Hepatocyte (in vitro differentiated cells): ENCODE measurements at regions not wholly inside any gene's neighbourhood (a gene's known extent, or its start where the extent isn't known, plus 50 kb on each side); places are given as distances from the start of the nearest gene placed in this dataset.

Source experiments
- DNase-seq: peaks from one replicate; pipeline ENCODE4 v3.0.0-alpha.2; 2016; ENCODE audit warnings: low spot score
- H2AFZ ChIP-seq: fragments of 200-600 bp; sonication (generic); 2 replicates; pipeline ENCODE4 v1.6.0; 2016; ENCODE audit warnings: antibody characterized with exemption, mild to moderate bottlenecking
- H3K27ac ChIP-seq: fragments of 200-600 bp; sonication (generic); 2 replicates; pipeline ENCODE4 v1.5.1; 2016; ENCODE audit warnings: mild to moderate bottlenecking
- H3K27me3 ChIP-seq: fragments of 200-600 bp; sonication (generic); 2 replicates; pipeline ENCODE4 v1.6.1; 2016
- H3K36me3 ChIP-seq: fragments of 200-600 bp; sonication (generic); replicated peaks from 2 replicates; pipeline ENCODE4 v1.5.1; 2016; ENCODE audit warnings: low read depth; ENCODE audit not compliant: insufficient read depth
- H3K4me1 ChIP-seq: fragments of 200-600 bp; sonication (generic); 2 replicates; pipeline ENCODE4 v1.5.1; 2016; ENCODE audit warnings: mild to moderate bottlenecking, moderate library complexity; ENCODE audit not compliant: insufficient read depth
- H3K4me2 ChIP-seq: fragments of 200-600 bp; sonication (generic); 2 replicates; pipeline ENCODE4 v1.6.0; 2016
- H3K4me3 ChIP-seq: fragments of 200-600 bp; sonication (generic); 2 replicates; pipeline ENCODE4 v1.5.1; 2016; ENCODE audit warnings: mild to moderate bottlenecking
- H3K79me2 ChIP-seq: fragments of 200-600 bp; sonication (generic); 2 replicates; pipeline ENCODE4 v1.6.0; 2017; ENCODE audit warnings: mild to moderate bottlenecking
- H3K9me2 ChIP-seq: fragments of 200-600 bp; sonication (generic); replicated peaks from 2 replicates; pipeline ENCODE4 v1.6.0; 2017; ENCODE audit warnings: mild to moderate bottlenecking; ENCODE audit not compliant: insufficient read depth
- H3K9me3 ChIP-seq: fragments of 200-600 bp; sonication (generic); 2 replicates; pipeline ENCODE4 v1.5.1; 2016; ENCODE audit warnings: low read depth, mild to moderate bottlenecking
- H4K20me1 ChIP-seq: fragments of 200-600 bp; sonication (generic); 2 replicates; pipeline ENCODE4 v1.6.0; 2016; ENCODE audit warnings: mild to moderate bottlenecking; ENCODE audit not compliant: insufficient read depth, poor library complexity, severe bottlenecking
- CTCF ChIP-seq: fragments of 200-600 bp; sonication (generic); IDR thresholded peaks from 2 replicates; pipeline ENCODE4 v1.5.1; 2016; ENCODE audit warnings: antibody characterized with exemption, mild to moderate bottlenecking; ENCODE audit not compliant: poor library complexity
- EZH2 ChIP-seq: fragments of 200-600 bp; sonication (generic); IDR thresholded peaks from 2 replicates; pipeline ENCODE4 v1.6.1; 2016; ENCODE audit warnings: antibody characterized with exemption, mild to moderate bottlenecking, borderline replicate concordance
- EZH2phosphoT487 ChIP-seq: fragments of 200-600 bp; sonication (generic); IDR thresholded peaks from one replicate; pipeline ENCODE4 v1.6.1; 2018; ENCODE audit warnings: antibody characterized with exemption, mild to moderate bottlenecking, low read depth, moderate library complexity; ENCODE audit not compliant: unreplicated experiment, severe bottlenecking
- WGBS: methylation state at CpG from one replicate; pipeline ENCODE4 v1.1.6; 2016; ENCODE audit warnings: low lambda C conversion rate; ENCODE audit errors: missing lambda C conversion rate; 5-methylcytosine and 5-hydroxymethylcytosine counted together

- no peak overlapping the region for H2AFZ ChIP-seq
- H3K9me2 ChIP-seq, result no peaks in the 10 kb centered on the region
- no peaks in the 10 kb centered on the region for H3K79me2 ChIP-seq
- H3K9me3 ChIP-seq, result no peaks in the 10 kb centered on the region
- H4K20me1 ChIP-seq, result no peaks in the 10 kb centered on the region
- no peak overlapping the region for H3K4me2 ChIP-seq
- no peak for DNase-seq
- 81% methylated on average over 5 of the region's 5 CpGs for WGBS
- H3K36me3 ChIP-seq, result no peaks in the 10 kb centered on the region
- H3K27ac ChIP-seq, result no peak overlapping the region
- H3K4me1 ChIP-seq, result peaks cover 23% of the 10 kb centered on the region
- H3K4me3 ChIP-seq, result no peak overlapping the region
- no peak for TF ChIP-seq CTCF
- no peak for TF ChIP-seq EZH2
- no peak for TF ChIP-seq EZH2phosphoT487
- no peaks in the 10 kb centered on the region for H3K27me3 ChIP-seq
These were observed 129.7 kb downstream of the SNX19 start for GRCh38 chr11:130786586-130786985.

DNA sequence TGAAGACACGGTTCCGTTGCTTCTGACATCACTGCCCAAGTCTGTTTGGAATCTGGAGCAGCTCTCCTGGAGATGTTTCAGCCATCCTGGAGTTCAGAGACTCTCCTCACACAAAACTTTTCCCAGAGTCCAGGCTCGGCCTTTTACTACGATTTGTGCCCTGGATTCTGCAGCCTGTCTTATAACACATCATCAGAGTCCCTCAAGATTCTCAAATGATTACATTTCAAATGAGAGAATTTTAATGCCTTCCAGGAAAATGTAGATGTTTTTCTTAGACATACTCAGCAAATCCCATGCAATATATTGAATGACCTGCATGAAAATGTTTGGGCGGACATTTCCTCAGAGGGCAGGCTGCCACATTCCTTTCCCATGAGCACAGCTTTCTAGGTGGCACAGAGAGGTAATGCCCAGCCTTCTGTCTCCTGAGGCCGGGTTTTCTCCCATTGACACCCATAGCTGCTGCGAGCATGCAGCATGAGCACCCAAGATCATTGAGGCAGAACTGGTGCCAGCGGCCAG, 129.1 kb downstream of the SNX19 start:
- Histone ChIP-seq H3K4me3 (no peak overlapping the region), H4K20me1 (no peaks in the 10 kb centered on the region), H3K9me2 (no peaks in the 10 kb centered on the region), H3K27ac (no peak overlapping the region), H2AFZ (no peak overlapping the region), H3K4me2 (no peak overlapping the region), H3K36me3 (no peaks in the 10 kb centered on the region), H3K79me2 (no peaks in the 10 kb centered on the region), H3K4me1 (peaks cover 20% of the 10 kb centered on the region), H3K9me3 (no peaks in the 10 kb centered on the region), H3K27me3 (no peaks in the 10 kb centered on the region)
- DNase-seq, result no peak
- TF ChIP-seq EZH2 (no peak), EZH2phosphoT487 (no peak), CTCF (no peak)
- 86% methylated on average over 8 of the region's 8 CpGs for WGBS

DNA sequence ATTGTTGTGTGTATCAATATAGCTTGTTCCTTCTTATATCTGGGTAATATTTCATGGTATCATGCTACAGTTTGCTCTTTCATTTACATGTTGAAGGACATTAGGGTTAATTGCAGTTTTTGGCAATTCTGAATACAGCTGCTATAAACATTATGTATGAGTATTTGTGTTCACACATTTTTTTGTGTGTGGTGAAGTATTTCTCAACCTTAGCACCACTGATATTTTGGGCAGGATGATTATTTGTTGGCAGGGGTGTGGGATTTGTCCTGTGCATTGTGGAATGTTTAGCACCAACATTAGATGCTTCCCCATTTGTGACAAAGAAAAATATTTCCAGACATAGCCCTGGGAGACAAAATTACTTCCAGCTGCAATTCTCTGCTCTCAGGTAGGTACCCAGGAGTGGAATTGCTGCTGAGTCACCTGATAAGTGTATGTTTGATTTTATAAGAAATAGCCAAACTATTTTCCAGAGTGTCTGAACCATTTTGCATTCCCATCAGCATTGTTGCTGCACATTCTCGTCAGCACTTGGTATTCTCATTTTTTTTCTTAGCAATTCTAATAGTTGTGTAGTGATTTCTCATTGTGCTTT, 128.2 kb downstream of the SNX19 start:
- no peaks in the 10 kb centered on the region for H3K27me3 ChIP-seq
- no peaks in the 10 kb centered on the region for H3K79me2 ChIP-seq
- no peak for TF ChIP-seq CTCF
- TF ChIP-seq EZH2phosphoT487, result no peak
- TF ChIP-seq EZH2, result no peak
- no peak overlapping the region for H2AFZ ChIP-seq
- H4K20me1 ChIP-seq, result no peaks in the 10 kb centered on the region
- 93% methylated on average over 1 of the region's 1 CpG for WGBS
- no peaks in the 10 kb centered on the region for H3K36me3 ChIP-seq
- H3K4me2 ChIP-seq, result no peak overlapping the region
- H3K9me3 ChIP-seq, result no peaks in the 10 kb centered on the region
- H3K27ac ChIP-seq, result no peak overlapping the region
- H3K9me2 ChIP-seq, result no peaks in the 10 kb centered on the region
- no peak overlapping the region for H3K4me3 ChIP-seq
- DNase-seq, result no peak
- peaks cover 12% of the 10 kb centered on the region for H3K4me1 ChIP-seq
